ENCODE measurements at regions not wholly inside any gene's neighbourhood (a gene's known extent, or its start where the extent isn't known, plus 50 kb on each side); places are given as distances from the start of the nearest gene placed in this dataset.

DNA sequence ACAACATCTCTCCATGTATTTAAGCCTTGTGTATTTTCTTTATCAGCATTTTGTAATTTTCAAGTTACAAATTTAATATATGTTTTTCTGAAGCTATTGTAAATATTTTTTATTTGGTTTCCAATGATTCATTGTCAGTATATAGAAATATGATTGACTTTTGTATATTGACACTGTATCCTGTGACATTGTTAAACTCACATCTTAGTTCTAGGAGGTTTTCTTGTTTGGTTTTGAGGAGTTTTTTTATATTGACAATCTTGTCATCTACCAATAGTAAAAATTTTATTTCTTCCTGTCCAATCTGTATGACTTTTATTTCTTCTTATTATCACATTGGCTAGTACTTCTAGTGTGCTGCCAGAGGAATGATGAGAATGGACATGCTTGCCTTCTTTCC is 393.7 kb downstream of the GPAM start:
- intact Hi-C loops (cut with DNase I; ENCODE audit: low total_unique reads) = no loop called here
- H3K27me3 ChIP-seq = no peaks in the 10 kb centered on the region
- H3K27ac ChIP-seq = no peak overlapping the region
- no peak for DNase-seq
- no peak overlapping the region for H3K4me3 ChIP-seq
- no peaks in the 10 kb centered on the region for H3K4me1 ChIP-seq
- H3K36me3 ChIP-seq = no peaks in the 10 kb centered on the region
- TF ChIP-seq, protein P1, sequence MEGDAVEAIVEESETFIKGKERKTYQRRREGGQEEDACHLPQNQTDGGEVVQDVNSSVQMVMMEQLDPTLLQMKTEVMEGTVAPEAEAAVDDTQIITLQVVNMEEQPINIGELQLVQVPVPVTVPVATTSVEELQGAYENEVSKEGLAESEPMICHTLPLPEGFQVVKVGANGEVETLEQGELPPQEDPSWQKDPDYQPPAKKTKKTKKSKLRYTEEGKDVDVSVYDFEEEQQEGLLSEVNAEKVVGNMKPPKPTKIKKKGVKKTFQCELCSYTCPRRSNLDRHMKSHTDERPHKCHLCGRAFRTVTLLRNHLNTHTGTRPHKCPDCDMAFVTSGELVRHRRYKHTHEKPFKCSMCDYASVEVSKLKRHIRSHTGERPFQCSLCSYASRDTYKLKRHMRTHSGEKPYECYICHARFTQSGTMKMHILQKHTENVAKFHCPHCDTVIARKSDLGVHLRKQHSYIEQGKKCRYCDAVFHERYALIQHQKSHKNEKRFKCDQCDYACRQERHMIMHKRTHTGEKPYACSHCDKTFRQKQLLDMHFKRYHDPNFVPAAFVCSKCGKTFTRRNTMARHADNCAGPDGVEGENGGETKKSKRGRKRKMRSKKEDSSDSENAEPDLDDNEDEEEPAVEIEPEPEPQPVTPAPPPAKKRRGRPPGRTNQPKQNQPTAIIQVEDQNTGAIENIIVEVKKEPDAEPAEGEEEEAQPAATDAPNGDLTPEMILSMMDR (IDR thresholded peaks at IDR 0.05) = no peak
- TF ChIP-seq POLR2A (IDR thresholded peaks at IDR 0.05) = no peak
- no peaks in the 10 kb centered on the region for H3K9me3 ChIP-seq

DNA sequence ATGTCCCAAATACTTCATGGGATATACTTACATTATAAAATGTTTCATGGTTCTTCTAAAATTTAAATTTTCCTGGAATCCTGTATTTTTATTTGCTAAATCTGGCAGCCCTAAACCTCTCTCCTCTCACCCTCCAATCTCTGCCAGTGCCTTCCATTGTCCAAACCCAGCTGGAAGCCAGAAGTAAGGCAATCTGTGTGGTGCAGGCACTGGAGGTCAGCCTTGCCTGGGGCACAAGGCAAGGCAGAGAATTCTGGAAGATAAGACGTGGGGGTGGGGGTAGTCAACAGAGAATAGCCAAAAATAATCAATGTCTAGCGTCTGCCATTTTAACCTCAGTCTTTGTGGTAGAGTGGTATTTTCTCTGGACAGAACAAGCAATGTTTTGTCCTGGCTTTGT is 381.7 kb downstream of the GPAM start:
- Histone ChIP-seq H3K36me3 (no peaks in the 10 kb centered on the region), H3K4me1 (no peaks in the 10 kb centered on the region), H3K4me3 (no peak overlapping the region), H3K27me3 (no peaks in the 10 kb centered on the region), H3K9me3 (no peaks in the 10 kb centered on the region), H3K27ac (no peak overlapping the region)
- DNase-seq = no peak
- intact Hi-C loops (cut with DNase I; ENCODE audit: low total_unique reads) = no loop called here
- TF ChIP-seq, protein P1 (IDR thresholded peaks at IDR 0.05) = no peak
- no peak for TF ChIP-seq POLR2A (IDR thresholded peaks at IDR 0.05)

DNA sequence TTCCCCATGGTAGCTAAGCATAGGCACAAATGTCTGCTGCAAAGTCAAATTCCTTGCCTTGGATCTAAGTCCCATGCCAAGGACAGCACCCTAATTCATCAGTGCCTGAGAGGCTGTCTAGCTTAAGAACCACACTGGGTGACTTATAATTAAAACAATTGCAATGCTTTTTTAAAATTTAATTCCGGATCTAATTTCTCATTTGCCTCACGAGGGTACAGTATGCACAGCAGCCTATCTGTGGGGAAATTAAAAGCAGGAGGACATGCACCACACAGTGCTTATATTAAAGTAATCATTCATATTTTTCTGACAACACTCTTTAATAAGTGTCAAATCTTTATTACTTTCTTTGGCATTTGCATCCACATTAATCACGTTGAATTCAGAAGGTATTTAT is 378.8 kb downstream of the GPAM start:
- Histone ChIP-seq H3K4me3 (no peak overlapping the region), H3K27ac (no peak overlapping the region), H3K9me3 (no peaks in the 10 kb centered on the region), H3K36me3 (no peaks in the 10 kb centered on the region), H3K27me3 (no peaks in the 10 kb centered on the region), H3K4me1 (no peaks in the 10 kb centered on the region)
- intact Hi-C loops (cut with DNase I; ENCODE audit: low total_unique reads) = no loop called here
- DNase-seq = no peak
- TF ChIP-seq POLR2A (IDR thresholded peaks at IDR 0.05) = no peak
- TF ChIP-seq, protein P1 (IDR thresholded peaks at IDR 0.05) = no peak

DNA sequence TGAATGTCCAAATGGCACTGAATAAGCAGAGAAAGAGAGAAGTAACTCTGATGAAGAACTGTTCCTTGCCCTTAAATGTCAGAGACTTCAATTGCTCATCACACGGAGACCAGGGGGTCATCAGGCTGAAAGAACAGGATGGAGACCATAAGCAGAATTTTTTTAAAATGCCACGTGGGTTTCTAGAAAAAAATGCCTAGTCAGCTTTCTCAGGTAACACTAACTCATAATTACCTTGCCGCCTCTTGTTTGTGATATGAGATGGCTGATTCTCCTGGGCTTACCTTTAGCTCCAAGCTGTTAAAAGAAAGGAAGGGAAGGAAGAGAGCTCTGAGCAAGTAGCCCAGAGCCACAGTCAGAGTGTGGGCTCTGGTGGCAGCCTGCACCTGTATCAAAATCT is 372.0 kb downstream of the GPAM start:
- TF ChIP-seq, protein P1 (IDR thresholded peaks at IDR 0.05) = no peak
- TF ChIP-seq POLR2A (IDR thresholded peaks at IDR 0.05) = no peak
- intact Hi-C loops (cut with DNase I; ENCODE audit: low total_unique reads) = no loop called here
- no peak overlapping the region for H3K4me3 ChIP-seq
- DNase-seq = no peak
- no peaks in the 10 kb centered on the region for H3K4me1 ChIP-seq
- H3K9me3 ChIP-seq = no peaks in the 10 kb centered on the region
- no peaks in the 10 kb centered on the region for H3K27me3 ChIP-seq
- H3K27ac ChIP-seq = no peak overlapping the region
- no peaks in the 10 kb centered on the region for H3K36me3 ChIP-seq

DNA sequence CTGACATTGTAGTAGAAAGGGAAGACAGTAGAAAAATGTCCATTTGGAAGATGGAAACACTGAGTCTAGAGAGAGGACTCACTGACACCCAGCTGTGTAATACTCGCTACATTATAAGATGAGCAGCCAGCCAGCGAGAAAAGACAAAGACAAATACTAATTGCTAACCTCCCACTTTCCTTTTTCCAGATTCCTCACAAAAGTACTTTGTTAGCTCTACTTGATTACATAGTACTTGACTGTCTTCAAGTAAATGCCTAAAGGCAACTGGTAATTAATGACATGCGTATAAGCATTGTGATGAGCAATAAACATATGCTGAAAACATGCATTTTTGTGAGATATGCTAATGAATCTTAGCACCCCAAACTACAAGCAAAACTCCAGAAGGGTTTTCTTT is 363.1 kb downstream of the GPAM start:
- TF ChIP-seq, protein P1 (IDR thresholded peaks at IDR 0.05) = no peak
- TF ChIP-seq POLR2A (IDR thresholded peaks at IDR 0.05) = no peak
- H3K27ac ChIP-seq = no peak overlapping the region
- peaks cover 0 to 6% of the 10 kb centered on the region in 2 donors for H3K4me1 ChIP-seq
- no peak for DNase-seq
- H3K27me3 ChIP-seq = no peaks in the 10 kb centered on the region
- H3K36me3 ChIP-seq = no peaks in the 10 kb centered on the region
- intact Hi-C loops (cut with DNase I; ENCODE audit: low total_unique reads) = no loop called here
- H3K4me3 ChIP-seq = no peak overlapping the region
- H3K9me3 ChIP-seq = no peaks in the 10 kb centered on the region
